ENCODE measurements at regions not wholly inside any gene's neighbourhood (a gene's known extent, or its start where the extent isn't known, plus 50 kb on each side); places are given as distances from the start of the nearest gene placed in this dataset.

DNA sequence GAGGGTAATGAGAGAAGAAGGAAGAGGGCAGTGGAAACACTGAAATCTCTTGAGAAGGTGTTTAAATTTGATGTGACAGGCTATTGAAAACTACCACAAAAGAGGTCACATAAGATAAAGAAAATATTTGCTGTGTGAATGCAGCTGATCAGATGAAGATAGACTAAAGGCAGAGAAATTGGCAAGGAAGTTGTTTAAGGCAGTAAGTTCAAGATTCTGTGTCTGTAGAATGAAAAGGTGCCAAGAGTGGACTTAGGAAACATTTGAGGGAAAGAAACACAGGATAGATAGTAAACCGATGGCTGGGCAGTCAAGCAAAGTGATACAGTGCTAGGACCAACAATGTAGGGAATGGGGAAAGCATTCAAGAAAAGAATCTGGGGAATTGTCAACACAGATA, 332.3 kb upstream of the MARCKS start:
- TF ChIP-seq, protein P1, sequence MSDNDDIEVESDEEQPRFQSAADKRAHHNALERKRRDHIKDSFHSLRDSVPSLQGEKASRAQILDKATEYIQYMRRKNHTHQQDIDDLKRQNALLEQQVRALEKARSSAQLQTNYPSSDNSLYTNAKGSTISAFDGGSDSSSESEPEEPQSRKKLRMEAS (IDR thresholded peaks at IDR 0.05; ENCODE audit: low read depth) = no peak
- TF ChIP-seq NFIC (IDR thresholded peaks at IDR 0.05; ENCODE audit: borderline replicate concordance) (no peak), CHD2 (IDR thresholded peaks at IDR 0.05; ENCODE audit: low read length, partially characterized antibody) (no peak), EP300 (IDR thresholded peaks at IDR 0.05; ENCODE audit: borderline replicate concordance in 1 of 2, low read depth in 1 of 2, low read length in 1 of 2) (no peak), GABPA (IDR thresholded peaks at IDR 0.05; ENCODE audit: low read depth) (no peak), TEAD4 (IDR thresholded peaks at IDR 0.05; ENCODE audit: borderline replicate concordance, insufficient read depth) (no peak), YY1 (IDR thresholded peaks at IDR 0.05; ENCODE audit: low read depth) (no peak), EZH2phosphoT487 (IDR thresholded peaks at IDR 0.05; ENCODE audit: borderline replicate concordance, low read depth) (no peak), RAD21 (IDR thresholded peaks at IDR 0.05; ENCODE audit: low read length) (no peak), GATA2 (CRISPR knock-in tag; IDR thresholded peaks at IDR 0.05) (no peak)
- TF ChIP-seq, protein P2, sequence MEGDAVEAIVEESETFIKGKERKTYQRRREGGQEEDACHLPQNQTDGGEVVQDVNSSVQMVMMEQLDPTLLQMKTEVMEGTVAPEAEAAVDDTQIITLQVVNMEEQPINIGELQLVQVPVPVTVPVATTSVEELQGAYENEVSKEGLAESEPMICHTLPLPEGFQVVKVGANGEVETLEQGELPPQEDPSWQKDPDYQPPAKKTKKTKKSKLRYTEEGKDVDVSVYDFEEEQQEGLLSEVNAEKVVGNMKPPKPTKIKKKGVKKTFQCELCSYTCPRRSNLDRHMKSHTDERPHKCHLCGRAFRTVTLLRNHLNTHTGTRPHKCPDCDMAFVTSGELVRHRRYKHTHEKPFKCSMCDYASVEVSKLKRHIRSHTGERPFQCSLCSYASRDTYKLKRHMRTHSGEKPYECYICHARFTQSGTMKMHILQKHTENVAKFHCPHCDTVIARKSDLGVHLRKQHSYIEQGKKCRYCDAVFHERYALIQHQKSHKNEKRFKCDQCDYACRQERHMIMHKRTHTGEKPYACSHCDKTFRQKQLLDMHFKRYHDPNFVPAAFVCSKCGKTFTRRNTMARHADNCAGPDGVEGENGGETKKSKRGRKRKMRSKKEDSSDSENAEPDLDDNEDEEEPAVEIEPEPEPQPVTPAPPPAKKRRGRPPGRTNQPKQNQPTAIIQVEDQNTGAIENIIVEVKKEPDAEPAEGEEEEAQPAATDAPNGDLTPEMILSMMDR (IDR thresholded peaks at IDR 0.05) = no peak
- TF ChIP-seq, protein P3, sequence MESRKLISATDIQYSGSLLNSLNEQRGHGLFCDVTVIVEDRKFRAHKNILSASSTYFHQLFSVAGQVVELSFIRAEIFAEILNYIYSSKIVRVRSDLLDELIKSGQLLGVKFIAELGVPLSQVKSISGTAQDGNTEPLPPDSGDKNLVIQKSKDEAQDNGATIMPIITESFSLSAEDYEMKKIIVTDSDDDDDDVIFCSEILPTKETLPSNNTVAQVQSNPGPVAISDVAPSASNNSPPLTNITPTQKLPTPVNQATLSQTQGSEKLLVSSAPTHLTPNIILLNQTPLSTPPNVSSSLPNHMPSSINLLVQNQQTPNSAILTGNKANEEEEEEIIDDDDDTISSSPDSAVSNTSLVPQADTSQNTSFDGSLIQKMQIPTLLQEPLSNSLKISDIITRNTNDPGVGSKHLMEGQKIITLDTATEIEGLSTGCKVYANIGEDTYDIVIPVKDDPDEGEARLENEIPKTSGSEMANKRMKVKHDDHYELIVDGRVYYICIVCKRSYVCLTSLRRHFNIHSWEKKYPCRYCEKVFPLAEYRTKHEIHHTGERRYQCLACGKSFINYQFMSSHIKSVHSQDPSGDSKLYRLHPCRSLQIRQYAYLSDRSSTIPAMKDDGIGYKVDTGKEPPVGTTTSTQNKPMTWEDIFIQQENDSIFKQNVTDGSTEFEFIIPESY (IDR thresholded peaks at IDR 0.05; ENCODE audit: borderline replicate concordance, low read depth) = no peak
- TF ChIP-seq, protein P4, sequence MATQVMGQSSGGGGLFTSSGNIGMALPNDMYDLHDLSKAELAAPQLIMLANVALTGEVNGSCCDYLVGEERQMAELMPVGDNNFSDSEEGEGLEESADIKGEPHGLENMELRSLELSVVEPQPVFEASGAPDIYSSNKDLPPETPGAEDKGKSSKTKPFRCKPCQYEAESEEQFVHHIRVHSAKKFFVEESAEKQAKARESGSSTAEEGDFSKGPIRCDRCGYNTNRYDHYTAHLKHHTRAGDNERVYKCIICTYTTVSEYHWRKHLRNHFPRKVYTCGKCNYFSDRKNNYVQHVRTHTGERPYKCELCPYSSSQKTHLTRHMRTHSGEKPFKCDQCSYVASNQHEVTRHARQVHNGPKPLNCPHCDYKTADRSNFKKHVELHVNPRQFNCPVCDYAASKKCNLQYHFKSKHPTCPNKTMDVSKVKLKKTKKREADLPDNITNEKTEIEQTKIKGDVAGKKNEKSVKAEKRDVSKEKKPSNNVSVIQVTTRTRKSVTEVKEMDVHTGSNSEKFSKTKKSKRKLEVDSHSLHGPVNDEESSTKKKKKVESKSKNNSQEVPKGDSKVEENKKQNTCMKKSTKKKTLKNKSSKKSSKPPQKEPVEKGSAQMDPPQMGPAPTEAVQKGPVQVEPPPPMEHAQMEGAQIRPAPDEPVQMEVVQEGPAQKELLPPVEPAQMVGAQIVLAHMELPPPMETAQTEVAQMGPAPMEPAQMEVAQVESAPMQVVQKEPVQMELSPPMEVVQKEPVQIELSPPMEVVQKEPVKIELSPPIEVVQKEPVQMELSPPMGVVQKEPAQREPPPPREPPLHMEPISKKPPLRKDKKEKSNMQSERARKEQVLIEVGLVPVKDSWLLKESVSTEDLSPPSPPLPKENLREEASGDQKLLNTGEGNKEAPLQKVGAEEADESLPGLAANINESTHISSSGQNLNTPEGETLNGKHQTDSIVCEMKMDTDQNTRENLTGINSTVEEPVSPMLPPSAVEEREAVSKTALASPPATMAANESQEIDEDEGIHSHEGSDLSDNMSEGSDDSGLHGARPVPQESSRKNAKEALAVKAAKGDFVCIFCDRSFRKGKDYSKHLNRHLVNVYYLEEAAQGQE (IDR thresholded peaks at IDR 0.05; ENCODE audit: low read depth, low read length) = no peak

Data from SK-N-SH (cell line).